ENCODE measurements at regions not wholly inside any gene's neighbourhood (a gene's known extent, or its start where the extent isn't known, plus 50 kb on each side); places are given as distances from the start of the nearest gene placed in this dataset.

GRCh38 chr17:79361873-79362771, 248.7 kb downstream of the RBFOX3 start:
- Histone ChIP-seq H4K20me1 (ENCODE audit: control insufficient read depth, insufficient read depth, insufficient read length) (no peaks in the 10 kb centered on the region), H2BK15ac (ENCODE audit: low read depth, low read length) (no peak overlapping the region), H3K23me2 (ENCODE audit: insufficient read length, low read depth, low read length, poor library complexity, severe bottlenecking) (no peaks in the 10 kb centered on the region), H4K5ac (ENCODE audit: insufficient read length, low read depth, low read length) (no peak overlapping the region), H3K18ac (ENCODE audit: insufficient read length, low read depth, low read length) (no peak overlapping the region), H3K79me2 (ENCODE audit: insufficient read depth, low read length) (no peaks in the 10 kb centered on the region), H2AK5ac (ENCODE audit: insufficient read length, low read length) (no peak overlapping the region), H3K9me3 (ENCODE audit: control insufficient read depth, low read depth, low read length) (no peaks in the 10 kb centered on the region), H4K8ac (replicated peaks; ENCODE audit: insufficient read length, low read depth, low read length) (no peak overlapping the region), H3K56ac (ENCODE audit: insufficient read length, low read depth, low read length) (no peak overlapping the region), H3K23ac (ENCODE audit: insufficient read length, low read depth, low read length) (no peak overlapping the region), H3T11ph (ENCODE audit: low read length) (no peak overlapping the region), H3K4me1 (ENCODE audit: insufficient read depth, low read length) (no peaks in the 10 kb centered on the region), H3K4ac (ENCODE audit: low read depth, low read length) (no peak overlapping the region), H3K4me2 (ENCODE audit: insufficient read depth, insufficient read length, low read length) (no peak overlapping the region), H3K14ac (ENCODE audit: insufficient read depth, low read length) (peak overlapping the region; percentile 57; the same call in 1 of the 2 replicates), H3K79me1 (ENCODE audit: insufficient read depth, low read depth, low read length, poor library complexity, severe bottlenecking) (no peaks in the 10 kb centered on the region), H2BK5ac (ENCODE audit: insufficient read length, low read length) (no peak overlapping the region), H2BK12ac (ENCODE audit: insufficient read length, low read depth, low read length) (no peak overlapping the region), H2AFZ (ENCODE audit: low read length) (no peak overlapping the region), H2BK120ac (ENCODE audit: low read depth, low read length, poor library complexity, severe bottlenecking) (no peak overlapping the region), H3K27ac (ENCODE audit: insufficient read length, low read depth, low read length) (no peak overlapping the region), H2BK20ac (ENCODE audit: low read depth, low read length, poor library complexity, severe bottlenecking) (no peak overlapping the region), H3K27me3 (ENCODE audit: insufficient read depth, low read length) (no peaks in the 10 kb centered on the region), H3K9ac (ENCODE audit: extremely low read depth, insufficient read length, low read length) (no peak overlapping the region), H4K91ac (ENCODE audit: insufficient read length, low read depth, low read length) (no peak overlapping the region)
- no peak for DNase-seq
- no peak overlapping the region; a peak in 1 of 7 replicates for H3K27ac Mint-ChIP-seq
- WGBS (ENCODE audit: extremely low coverage, insufficient read length, low lambda C conversion rate): no CpG with 5 or more reads among the region's 29 CpGs
- no peaks in the 10 kb centered on the region; a peak in 1 of 7 replicates for H3K36me3 Mint-ChIP-seq (ENCODE audit: insufficient read depth in 1 of 3, low read depth in 3 of 3)
- peaks cover 2 to 6% of the 10 kb centered on the region in 2 experiments; a peak in 3 of 4 replicates for H3K4me1 Mint-ChIP-seq
- no peak for TF ChIP-seq CTCF (conservative IDR thresholded peaks at IDR 0.05)
- H3K27me3 Mint-ChIP-seq (ENCODE audit: low read depth): peaks cover 31% of the 10 kb centered on the region
- H3K4me3 Mint-ChIP-seq: no peak overlapping the region
- 0 out of 5 replicates have a peak, but pooled peaks cover 0 to 3% of the 10 kb centered on the region in 2 experiments for H3K9me3 Mint-ChIP-seq

Data from H9 (cell line).